EH (cell line): ENCODE measurements at regions not wholly inside any gene's neighbourhood (a gene's known extent, or its start where the extent isn't known, plus 50 kb on each side); places are given as distances from the start of the nearest gene placed in this dataset.
A peak's percentile ranks its signal among the peaks of the same experiment; 100 is the strongest.
"Not testable (repeated sequence)": the region's sequence is repeated elsewhere in the genome, so short reads cannot be mapped to it uniquely, and the experiment has no call there.

Experiments
- DNase-seq: peaks from one replicate; pipeline ENCODE4 v3.0.0-alpha.2; 2015; ENCODE audit warnings: low read depth

DNA sequence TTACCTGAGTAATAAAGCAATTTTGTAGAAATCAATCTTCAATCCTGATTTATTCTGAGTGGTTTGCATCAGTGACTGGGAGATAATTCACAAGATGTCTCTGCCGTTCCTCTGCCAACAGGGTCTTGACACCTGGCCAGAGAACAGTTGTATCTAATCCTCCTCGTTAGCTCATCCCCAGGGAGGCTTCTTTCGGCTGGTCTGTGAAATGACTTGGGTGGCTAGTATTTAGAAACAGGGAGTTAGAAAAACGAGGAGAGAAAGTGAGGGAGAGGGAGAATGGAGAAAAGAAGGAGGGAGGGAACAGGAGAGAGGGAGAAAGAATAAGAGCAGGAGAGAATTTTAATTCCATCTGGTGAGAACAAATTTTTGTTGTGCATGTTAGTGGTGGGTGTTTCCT is 600.2 kb upstream of the TLE4 start:
- DNase-seq, result no peak

DNA sequence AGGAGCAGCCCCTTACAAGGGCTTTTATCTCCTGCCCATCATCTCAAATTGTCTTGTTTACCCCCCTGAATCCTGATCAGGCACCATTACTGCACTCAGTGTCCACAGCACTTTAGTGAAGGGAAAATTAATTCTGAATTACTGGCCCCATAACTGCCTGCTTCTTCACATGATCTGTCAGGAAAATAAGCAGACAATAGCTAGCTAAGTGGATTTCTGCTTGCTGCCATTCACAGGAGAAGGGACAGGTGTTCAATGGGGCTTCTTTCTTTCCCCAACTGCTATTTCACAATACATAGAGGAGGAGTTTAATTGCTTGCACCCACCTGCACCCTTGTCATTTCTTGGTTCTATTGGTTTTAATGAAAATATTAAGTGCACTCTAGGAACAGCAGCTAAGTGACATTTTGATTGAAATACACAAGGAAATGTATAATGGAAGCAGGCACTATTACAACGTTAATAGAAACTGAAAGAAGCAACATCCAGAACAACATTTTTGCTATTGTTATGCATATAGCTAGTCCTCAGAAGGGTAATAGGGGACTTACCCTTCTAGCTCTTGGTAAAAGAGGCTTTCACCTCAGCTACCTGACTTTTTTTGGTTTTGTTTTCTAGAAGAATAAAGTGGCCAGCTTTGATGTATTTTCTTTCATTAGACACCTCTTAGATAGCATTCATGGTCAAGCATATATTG is 599.3 kb upstream of the TLE4 start:
- DNase-seq, result no peak

DNA sequence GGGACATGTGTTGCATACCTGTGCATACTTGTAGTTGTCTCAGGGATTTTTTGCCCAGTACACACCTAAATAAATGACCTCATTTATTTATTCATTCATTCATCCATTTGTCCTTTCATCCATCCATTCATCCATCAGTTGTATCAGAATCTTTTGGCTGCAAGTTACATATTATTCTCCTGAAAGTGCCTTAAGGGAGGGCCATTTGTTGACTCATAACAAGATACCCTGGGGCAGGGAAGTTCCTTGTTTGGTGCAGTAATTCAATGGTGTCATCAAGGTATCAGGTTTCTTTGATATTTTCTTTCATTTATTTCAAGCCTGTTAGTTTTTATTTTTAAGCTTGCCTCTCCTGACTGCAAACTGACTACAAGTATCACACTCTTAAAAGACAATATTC is 597.9 kb upstream of the TLE4 start:
- peak; percentile 81 for DNase-seq

DNA sequence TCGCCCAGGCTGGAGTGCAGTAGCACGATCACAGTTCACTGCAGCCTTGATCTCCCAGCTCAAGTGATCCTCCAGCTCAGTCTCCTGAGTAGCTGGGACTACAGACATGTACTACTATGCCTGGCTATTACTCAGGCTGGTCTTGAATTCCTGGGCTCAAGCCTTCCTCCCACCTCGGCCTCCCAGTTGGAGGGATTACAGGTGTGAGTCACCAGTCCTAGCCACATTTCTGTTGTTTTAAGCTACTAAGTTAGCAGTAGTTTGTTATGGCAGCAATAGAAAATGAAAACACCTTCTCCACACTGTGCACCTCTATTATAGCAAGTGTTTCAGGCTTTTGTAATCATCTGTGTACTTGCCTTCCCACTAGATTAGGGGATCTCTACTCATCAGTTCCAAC is 588.9 kb upstream of the TLE4 start:
- DNase-seq, result peak; percentile 75

DNA sequence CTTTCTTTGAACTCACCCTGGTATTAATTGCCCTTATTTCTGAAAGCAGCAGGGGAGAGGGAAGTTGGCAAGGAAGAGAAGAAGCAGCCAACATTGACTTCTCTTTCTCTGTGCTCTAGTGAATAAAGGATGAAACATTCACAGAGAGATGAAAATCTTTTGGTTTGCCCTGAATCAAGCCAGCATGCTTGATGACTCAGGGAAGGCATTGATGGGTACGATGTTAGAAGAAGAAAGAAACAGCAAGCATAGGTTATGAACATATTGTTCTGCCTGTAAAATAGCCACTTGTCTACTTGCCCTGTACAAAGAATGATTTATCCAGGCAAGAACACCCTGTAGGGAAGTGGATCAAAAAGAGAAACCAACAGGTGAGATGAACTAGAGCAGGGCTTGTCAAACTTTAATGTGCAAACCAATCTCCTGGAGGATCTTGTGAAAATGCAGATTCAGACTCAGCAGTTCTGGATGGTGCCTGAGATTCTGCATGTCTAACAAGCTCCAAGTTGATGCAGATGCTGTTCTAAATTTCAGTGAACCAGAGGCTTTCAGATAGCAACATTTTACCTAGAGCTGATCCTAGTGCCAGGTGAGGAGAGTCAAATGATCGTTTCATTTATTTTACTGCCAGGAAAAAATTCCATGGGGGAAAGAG is 586.6 kb upstream of the TLE4 start:
- DNase-seq, result peak; percentile 78

DNA sequence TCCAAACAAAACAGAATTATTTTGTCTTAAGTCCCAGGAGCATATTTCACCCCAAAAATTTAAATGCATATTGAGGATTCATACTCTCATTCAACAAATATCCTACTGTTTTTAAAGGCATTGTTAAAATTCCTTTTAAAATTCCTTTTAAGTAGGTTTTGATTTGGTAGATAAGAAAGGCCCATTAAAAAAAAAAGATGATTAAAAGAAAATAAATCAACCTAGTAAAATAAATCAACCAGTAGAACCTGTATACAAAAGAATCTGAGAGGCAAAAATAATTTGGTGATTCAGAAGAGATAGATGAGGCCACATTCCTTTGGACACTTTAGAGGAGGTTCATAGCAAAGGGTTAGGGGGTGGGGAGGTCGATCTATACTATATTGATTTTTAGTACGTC is 585.3 kb upstream of the TLE4 start:
- peak; percentile 83 for DNase-seq

DNA sequence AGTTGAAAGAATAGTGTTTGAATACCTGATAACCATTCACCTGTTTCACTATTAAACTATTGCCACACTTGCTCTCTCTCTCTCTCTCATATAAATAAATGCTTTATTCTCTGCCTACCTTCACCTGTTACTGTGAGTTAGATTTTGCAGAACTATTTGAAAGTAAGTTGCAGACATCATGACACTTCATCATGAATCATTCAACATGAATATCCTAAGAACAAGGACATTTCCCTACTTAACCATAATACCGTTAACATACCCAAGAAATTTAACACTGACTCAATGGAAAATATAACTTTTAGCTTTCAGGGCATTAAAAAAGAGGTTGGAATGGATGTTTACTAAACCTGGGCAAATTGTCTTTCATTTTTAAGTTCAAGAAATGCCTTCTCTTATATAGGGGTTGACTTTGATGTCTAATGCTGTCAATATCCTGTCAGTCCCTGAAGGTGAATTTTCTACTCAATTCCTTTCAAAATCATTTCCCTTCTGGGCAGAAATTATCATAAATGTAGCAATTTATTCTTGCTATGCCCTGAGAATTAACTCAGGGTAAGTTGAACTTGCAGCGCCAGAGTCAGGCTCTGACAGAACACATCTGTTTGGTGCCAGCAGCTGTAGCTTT is 582.6 kb upstream of the TLE4 start:
- DNase-seq, result no peak

DNA sequence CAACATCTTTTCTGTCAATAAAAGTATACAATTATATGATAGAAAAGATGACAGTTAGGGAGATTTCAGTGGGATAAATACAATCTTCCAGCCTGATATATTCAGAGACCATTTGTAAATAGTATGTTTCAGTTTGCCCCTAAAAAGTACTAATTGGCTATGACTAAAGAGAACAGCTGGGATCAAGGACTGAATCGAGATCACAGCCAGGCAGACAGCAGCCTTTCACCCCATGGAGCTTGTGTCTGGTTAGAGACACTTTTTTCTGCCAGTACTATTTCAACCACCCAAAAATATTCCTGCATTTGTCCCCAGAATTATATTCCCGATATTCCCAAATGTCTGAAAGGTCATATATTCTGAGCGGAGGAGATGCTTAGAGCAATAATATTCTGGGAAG is 577.3 kb upstream of the TLE4 start:
- DNase-seq, result no peak

DNA sequence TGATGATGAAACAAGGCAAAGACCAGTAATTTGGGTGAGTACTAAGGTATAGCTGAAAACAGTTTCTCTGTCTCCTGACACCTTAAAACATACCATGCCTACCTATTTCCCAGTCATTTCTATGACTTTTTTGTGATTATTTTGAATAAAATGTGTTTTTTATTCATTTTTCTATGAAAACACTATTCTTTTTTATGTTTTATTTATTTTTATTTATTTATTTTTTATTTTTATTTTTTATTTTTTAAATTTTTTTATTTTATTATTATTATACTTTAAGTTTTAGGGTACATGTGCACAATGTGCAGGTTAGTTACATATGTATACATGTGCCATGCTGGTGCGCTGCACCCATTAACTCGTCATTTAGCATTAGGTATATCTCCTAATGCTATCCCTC is 576.8 kb upstream of the TLE4 start:
- DNase-seq, result not testable (repeated sequence)

DNA sequence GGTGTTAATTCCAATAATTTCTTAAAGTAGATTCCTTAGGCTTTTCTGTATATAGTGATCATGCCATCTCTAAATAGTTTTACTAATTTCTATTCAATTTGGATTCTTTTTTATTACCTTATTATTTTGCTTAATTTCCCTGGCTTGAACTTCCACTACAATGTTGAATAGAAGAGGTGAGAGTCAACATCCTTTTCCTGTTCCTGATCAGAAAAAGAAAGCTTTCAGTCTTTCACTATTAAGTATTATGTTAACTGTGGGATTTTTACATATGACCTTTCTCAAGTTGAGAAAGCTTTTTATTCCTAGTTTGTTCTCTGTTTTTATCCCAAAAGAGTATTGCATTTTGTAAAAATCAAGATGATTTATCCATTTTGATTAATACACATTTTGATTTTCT is 574.5 kb upstream of the TLE4 start:
- DNase-seq, result no peak

DNA sequence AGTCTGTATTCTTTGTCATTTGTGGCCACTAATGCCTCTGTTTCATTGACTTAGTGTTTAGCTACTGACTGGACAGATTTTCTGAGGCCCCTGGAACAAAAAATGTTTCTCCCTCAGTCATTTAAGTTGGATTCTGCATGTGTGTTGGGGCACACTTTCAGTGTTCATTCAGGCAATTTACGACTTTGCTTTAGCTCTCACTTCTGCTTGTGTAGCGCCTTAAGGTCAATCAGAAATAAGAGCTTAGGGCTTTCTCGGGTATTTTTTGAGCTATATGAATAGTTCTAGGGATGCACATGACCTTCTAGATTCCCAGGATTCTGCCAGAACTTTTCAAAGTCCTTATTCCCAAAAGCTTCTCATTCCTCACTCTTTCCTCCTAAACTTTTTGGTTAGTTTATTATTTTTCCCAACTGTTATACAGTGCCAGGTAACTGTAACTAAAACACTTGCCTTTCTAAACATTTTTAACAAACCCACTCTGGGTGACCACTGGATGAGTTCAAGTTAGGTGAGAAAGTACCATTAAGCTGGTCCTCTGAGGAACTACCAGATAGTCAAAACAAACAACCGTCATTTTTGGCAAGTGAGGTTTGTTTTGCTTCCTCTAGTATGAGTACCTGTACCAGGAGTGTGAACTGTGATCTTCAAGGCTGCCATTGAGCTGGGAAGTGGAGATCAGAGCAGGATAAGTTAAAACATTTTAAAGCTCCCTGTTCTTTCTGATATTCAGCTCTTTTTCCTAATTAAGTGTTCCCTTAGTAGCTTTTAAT is 571.3 kb upstream of the TLE4 start:
- no peak for DNase-seq

DNA sequence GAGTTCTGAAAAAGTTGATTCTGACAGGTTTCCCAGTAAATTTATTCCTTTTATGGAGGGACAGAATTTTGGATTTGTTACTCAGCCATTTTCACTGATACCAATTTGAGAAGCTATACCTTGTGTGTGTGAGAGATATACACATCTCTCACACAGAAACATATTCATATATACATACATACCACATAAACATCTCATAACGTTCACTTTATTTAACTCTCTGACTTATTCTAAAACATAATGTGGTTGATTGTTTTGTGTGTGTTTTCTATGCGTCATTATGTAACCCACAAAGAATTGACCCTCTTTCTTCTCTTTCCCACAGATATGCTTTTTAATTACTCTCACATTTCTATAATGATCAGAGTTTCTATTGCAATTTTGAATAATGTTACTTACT is 570.8 kb upstream of the TLE4 start:
- DNase-seq, result no peak

DNA sequence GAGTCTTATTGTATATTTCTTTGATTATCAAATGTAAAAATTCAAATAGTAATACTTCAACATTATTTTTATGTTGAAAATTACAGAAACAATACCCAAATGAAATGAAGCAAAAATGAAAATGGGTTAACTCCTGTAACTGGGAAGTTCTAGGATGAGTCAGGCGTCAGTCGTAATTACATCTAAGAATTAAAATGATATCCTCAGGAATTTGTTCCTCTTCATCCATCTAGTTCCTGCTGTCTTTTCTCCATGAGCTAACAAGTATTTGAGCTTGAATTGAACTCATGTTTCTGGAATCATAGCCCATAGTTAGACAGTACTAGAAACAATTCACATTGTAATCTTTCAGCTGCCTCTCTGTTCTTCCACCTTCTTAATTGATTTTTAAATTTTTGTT is 568.3 kb upstream of the TLE4 start:
- DNase-seq, result peak; percentile 61

DNA sequence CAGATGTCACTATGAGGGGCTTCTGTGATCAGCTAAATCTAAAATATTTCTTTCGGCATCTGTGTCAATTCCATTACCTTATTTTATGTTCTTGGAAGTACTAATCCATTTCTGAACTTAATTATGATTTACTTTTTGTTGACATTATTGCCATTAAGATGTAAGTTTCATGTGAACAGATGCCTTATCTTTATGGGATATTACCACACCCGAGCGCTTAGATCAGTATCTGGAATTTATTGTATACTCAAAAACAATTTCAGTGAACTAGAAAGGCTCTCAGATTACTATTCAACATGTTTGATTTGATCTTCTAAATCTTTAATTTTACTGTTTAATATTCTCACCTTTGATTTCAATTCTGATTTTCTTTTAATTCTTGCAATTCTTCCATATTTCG is 567.7 kb upstream of the TLE4 start:
- no peak for DNase-seq

DNA sequence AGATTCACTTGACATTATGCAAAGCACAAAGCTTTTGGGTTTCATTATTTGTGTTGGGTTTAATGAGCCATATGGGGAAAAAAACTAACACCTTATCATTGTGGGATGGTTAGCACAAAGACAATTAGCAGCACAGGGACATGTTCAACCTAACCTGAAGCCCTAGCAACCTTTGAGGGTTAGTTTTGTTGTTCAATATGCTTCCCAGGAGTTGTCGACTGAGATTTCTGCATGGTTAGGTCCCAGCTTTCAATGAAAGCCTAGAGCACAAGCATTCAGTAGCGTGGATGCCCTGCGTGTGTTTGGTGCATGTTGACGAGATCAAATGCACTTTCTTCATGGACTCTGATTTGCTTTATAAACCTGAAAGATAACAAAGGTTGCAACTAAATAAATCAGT is 565.2 kb upstream of the TLE4 start:
- no peak for DNase-seq

DNA sequence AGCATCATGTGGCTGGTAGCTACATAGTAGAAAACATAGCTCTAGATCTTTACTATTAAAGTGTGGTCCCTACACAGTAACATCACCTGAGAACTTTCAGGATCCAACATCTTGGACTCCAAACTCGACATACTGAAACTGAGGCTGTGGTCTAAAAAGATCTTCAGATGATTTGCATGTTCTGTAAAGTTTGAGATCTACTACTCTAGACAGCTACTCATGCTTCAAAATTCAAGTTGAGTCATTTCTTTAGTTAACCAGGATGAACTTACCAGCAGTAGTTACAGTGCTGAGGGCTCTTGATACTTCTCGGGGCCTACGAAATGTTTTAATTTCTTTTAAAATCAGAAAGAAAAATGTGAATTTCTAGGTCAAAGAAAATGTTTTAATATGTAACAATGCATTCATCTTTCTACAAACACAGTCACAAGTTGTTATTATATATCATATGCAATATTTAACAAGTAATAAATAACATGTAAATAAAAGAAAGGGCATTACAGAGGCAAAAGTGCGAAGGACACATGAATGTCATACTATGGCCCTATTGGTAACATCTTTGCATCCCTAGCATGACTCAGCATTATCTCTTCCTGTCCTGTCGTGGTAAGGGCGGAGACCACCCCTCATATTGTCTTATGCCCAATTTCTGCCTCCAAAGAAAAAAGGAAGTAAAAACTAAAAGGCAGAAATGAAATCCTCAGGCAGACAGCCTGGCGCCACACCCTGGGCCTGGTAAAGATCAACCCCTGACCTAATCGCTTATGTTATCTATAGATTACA is 563.9 kb upstream of the TLE4 start:
- DNase-seq, result no peak

DNA sequence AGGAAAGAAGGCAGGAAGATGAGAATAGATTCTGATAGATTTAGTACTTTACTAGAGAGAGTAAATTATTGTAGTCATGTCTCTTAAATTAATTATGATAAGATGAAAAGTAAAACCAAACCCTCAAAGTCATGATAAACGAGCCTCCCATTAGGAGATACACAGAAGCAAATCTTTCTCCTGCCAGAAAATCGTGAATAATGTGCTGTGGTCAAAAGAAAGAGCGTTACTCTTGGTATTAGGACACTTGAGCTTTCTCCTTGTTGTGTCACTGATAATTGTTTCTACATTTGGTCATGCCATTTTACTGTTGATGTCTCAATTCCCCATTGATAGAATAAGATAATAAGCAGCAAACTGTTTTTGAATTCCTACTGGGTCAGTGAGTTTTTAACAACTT is 562.8 kb upstream of the TLE4 start:
- no peak for DNase-seq

DNA sequence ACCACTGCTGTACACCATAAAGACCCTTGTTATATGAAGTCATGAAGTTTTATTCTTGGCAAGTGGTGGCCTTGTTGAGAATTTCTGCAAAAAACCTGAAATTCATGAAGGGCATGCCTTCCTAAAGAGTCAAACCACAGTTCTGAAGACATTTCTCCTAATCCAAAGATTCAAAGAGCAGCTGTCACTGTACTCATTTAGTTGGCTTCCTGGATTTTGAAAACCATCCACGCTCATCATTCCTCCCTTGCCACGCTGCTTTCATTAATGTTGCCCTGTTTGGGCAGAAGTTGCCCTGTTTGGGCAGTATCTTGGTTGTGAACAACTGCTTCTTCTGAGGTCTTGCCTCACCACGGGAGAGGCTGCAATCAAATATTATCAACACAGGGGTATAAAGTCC is 560.3 kb upstream of the TLE4 start:
- DNase-seq, result no peak

DNA sequence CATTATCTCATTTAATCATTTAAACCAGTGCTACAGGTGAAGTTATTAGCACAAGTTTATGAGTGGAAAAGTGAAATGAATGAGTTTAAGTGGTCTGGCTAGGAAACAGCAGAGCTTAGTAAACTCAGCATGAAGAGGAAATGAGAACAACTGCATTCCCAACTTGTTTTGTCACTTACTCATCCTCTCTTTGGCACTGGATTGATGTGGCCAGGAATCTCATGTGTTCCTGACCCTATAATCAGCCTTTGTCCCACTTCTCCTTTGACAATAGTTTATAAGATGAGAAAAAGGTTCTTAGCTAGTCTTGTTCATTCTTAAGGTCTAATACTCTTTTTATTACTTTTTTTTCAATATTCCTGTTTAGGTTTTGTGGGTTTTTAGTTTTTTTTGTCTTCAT is 559.2 kb upstream of the TLE4 start:
- peak; percentile 88 for DNase-seq

DNA sequence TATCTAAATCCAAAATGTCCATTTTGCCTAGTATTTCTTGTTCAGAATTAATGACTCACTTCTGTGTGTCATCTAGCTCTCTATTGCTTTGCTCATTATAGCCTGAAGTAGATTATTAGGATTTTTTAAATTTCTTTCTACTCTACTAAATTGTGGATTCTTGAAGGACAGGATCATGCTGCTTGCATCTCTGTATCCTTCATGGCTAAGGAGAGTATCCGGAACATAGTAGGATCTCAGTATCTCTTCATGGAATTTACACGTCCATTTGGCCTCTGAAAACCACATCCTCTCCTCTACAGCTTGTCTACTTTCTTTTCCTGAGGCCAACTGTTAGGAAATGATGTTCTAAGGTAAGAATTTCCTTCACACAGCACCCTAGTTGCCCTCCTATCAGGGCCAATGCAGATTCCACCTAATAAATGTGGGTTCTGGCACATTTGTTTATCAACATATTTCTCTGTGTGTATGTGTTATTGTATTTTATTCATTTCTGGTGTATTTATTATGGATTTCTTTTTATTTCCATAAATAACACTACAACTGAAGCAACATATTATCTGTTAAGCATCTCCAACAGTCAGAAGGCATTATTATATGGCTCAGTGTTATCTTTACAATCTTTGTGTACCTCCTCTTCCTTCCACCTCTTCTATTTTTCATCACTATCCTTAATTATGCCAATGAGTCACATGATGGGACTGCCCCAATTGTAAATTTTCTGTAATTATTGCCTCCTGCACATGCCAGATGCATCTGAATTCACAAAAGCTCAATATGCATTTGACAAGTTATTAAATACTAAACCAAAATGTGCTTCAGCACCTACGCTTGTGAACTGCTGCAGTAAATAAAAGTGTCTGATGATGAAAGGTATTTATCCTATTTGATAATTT is 557.8 kb upstream of the TLE4 start:
- peak; percentile 94 for DNase-seq
